ENCODE measurements at regions not wholly inside any gene's neighbourhood (a gene's known extent, or its start where the extent isn't known, plus 50 kb on each side); places are given as distances from the start of the nearest gene placed in this dataset.

DNA sequence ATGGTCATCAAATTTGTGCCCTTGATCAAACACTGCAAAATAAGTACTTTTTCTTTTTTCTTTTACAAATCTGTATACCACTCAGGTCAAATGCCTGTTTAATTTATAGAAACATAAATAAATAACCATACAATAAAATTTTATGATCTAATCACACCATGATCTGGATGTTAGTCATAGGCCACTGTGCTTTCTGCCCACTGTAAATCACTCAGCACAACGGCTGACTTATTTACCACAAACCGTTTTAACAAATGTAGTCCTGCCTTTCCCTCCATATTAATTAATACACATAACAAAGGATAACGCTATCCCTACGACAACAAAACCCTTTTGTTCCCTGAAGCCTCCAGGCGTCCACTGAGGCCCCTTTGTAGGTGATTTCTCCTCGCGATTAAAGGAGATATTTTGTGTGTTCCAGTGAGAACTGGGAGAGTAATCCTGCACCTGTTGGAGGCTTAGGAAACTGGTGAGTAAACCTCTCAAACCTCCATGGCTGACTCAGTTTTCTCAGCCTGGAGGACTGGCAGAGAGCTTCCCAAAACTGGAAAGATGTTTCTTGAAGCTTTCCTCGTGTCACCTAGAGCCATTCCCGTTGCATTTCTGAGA, 477.1 kb upstream of the SGCG start:
- intact Hi-C loops (cut with micrococcal nuclease) (no loop called here), in situ Hi-C loops (cut with MboI) (no loop called here)
- WGBS (ENCODE audit: insufficient coverage, low coverage, missing lambda C conversion rate) = 0% methylated on average over 3 of the region's 9 CpGs
- Histone ChIP-seq H3K79me2 (ENCODE audit: control insufficient read depth, insufficient read depth, low read length) (no peaks in the 10 kb centered on the region), H2AFZ (ENCODE audit: low read depth, low read length) (no peak overlapping the region), H3K4me3 (no peak overlapping the region), H3K4me1 (replicated peaks in 1 of 2; ENCODE audit: control insufficient read depth in 2 of 2, insufficient read depth in 2 of 2, low read length in 2 of 2) (no peaks in the 10 kb centered on the region), H3K9me3 (replicated peaks; ENCODE audit: control insufficient read depth, insufficient read depth, low read depth, low read length) (no peaks in the 10 kb centered on the region), H3K27me3 (ENCODE audit: control insufficient read depth in 2 of 2, insufficient read depth in 2 of 2, low read length in 2 of 2) (peaks cover 0 to 8% of the 10 kb centered on the region in 2 experiments; a peak in 1 of 5 replicates), H3K9me1 (ENCODE audit: control insufficient read depth, insufficient read depth, low read length) (no peaks in the 10 kb centered on the region), H3K4me2 (ENCODE audit: insufficient read depth, low read length) (no peak overlapping the region), H3K27ac (ENCODE audit: extremely low read depth, low read depth, low read length) (no peak overlapping the region), H4K20me1 (replicated peaks; ENCODE audit: control insufficient read depth, insufficient read depth, low read length) (no peaks in the 10 kb centered on the region), H3K9ac (ENCODE audit: insufficient read depth in 1 of 2, low read depth in 2 of 2, low read length in 2 of 2) (no peak overlapping the region), H3K36me3 (ENCODE audit: control insufficient read depth, insufficient read depth, low read length) (no peaks in the 10 kb centered on the region)
- POLR2A ChIA-PET = no interaction called here
- CTCF ChIA-PET (ENCODE audit: low intra/inter-chr PET ratio) = no interaction called here
- DNase-seq (ENCODE audit: extremely low read depth in 1 of 4, low spot score in 3 of 4) = no peak
- BruUV-seq (replicated peaks) = no TSS peak
- no peak for ATAC-seq
- no peak for FAIRE-seq
- no peak for TF ChIP-seq SAP30 (IDR thresholded peaks at IDR 0.05; ENCODE audit: borderline replicate concordance, insufficient read depth, low read depth, low read length, poor library complexity, severe bottlenecking)
- TF ChIP-seq POU5F1 (IDR thresholded peaks at IDR 0.05; ENCODE audit: borderline replicate concordance, low read depth, low read length, partially characterized antibody) = no peak
- no peak for TF ChIP-seq CTBP1 (IDR thresholded peaks at IDR 0.05; ENCODE audit: borderline replicate concordance)
- no peak for TF ChIP-seq LCOR (CRISPR knock-in tag; IDR thresholded peaks at IDR 0.05)
- no peak for TF ChIP-seq PREB (CRISPR knock-in tag; IDR thresholded peaks at IDR 0.05)
- no peak for TF ChIP-seq PURB (CRISPR knock-in tag; IDR thresholded peaks at IDR 0.05; ENCODE audit: low read depth)
- no peak for TF ChIP-seq TBL1XR1 (IDR thresholded peaks at IDR 0.05; ENCODE audit: low read length in 2 of 2)
- no peak for TF ChIP-seq KDM1A (IDR thresholded peaks at IDR 0.05)
- no peak for TF ChIP-seq TRIM25 (IDR thresholded peaks at IDR 0.05; ENCODE audit: borderline replicate concordance)
- no peak for TF ChIP-seq BMI1 (IDR thresholded peaks at IDR 0.05; ENCODE audit: low read length)
- TF ChIP-seq, protein P1, sequence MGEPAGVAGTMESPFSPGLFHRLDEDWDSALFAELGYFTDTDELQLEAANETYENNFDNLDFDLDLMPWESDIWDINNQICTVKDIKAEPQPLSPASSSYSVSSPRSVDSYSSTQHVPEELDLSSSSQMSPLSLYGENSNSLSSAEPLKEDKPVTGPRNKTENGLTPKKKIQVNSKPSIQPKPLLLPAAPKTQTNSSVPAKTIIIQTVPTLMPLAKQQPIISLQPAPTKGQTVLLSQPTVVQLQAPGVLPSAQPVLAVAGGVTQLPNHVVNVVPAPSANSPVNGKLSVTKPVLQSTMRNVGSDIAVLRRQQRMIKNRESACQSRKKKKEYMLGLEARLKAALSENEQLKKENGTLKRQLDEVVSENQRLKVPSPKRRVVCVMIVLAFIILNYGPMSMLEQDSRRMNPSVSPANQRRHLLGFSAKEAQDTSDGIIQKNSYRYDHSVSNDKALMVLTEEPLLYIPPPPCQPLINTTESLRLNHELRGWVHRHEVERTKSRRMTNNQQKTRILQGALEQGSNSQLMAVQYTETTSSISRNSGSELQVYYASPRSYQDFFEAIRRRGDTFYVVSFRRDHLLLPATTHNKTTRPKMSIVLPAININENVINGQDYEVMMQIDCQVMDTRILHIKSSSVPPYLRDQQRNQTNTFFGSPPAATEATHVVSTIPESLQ (CRISPR knock-in tag; IDR thresholded peaks at IDR 0.05) = no peak
- no peak for TF ChIP-seq HEY1 (CRISPR knock-in tag; IDR thresholded peaks at IDR 0.05; ENCODE audit: borderline replicate concordance)
- TF ChIP-seq JUND (IDR thresholded peaks at IDR 0.05; ENCODE audit: borderline replicate concordance, low read depth, low read length) = no peak
- no peak for TF ChIP-seq JUND (tag; IDR thresholded peaks at IDR 0.05; ENCODE audit: borderline replicate concordance, low read depth, low read length)
- TF ChIP-seq, protein P2, sequence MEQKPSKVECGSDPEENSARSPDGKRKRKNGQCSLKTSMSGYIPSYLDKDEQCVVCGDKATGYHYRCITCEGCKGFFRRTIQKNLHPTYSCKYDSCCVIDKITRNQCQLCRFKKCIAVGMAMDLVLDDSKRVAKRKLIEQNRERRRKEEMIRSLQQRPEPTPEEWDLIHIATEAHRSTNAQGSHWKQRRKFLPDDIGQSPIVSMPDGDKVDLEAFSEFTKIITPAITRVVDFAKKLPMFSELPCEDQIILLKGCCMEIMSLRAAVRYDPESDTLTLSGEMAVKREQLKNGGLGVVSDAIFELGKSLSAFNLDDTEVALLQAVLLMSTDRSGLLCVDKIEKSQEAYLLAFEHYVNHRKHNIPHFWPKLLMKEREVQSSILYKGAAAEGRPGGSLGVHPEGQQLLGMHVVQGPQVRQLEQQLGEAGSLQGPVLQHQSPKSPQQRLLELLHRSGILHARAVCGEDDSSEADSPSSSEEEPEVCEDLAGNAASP (IDR thresholded peaks at IDR 0.05) = no peak
- TF ChIP-seq HDGF (IDR thresholded peaks at IDR 0.05) = no peak
- no peak for TF ChIP-seq MCM3 (IDR thresholded peaks at IDR 0.05)
- TF ChIP-seq NR2F6 (CRISPR knock-in tag; IDR thresholded peaks at IDR 0.05) = no peak
- no peak for TF ChIP-seq ELF1 (tag; IDR thresholded peaks at IDR 0.05)
